ENCODE measurements at regions not wholly inside any gene's neighbourhood (a gene's known extent, or its start where the extent isn't known, plus 50 kb on each side); places are given as distances from the start of the nearest gene placed in this dataset.

- no peak for TF ChIP-seq CTCF (IDR thresholded peaks at IDR 0.05; ENCODE audit: low read depth, low read length, poor library complexity, severe bottlenecking)
- no peak for TF ChIP-seq EZH2phosphoT487 (IDR thresholded peaks at IDR 0.05; ENCODE audit: borderline replicate concordance, low read length)
These were observed 134.7 kb upstream of the BANK1 start for GRCh38 chr4:101655857-101656256.
